Endothelial cell of umbilical vein (primary cell): ENCODE measurements at regions not wholly inside any gene's neighbourhood (a gene's known extent, or its start where the extent isn't known, plus 50 kb on each side); places are given as distances from the start of the nearest gene placed in this dataset.

Source experiments
- EZH2 ChIP-seq: IDR thresholded peaks from 2 replicates; pipeline ENCODE4 v1.6.1; 2012; ENCODE audit warnings: borderline replicate concordance, low read depth, mild to moderate bottlenecking, moderate library complexity, low read length, inconsistent platforms; ENCODE audit not compliant: severe bottlenecking
- MYC ChIP-seq: IDR thresholded peaks from one replicate; pipeline ENCODE4 v1.6.1; 2011; ENCODE audit warnings: mild to moderate bottlenecking, low read depth, low read length
- POLR2AphosphoS5 ChIP-seq: IDR thresholded peaks from 2 replicates; pipeline ENCODE4 v1.6.1; 2012; ENCODE audit warnings: low read depth, mild to moderate bottlenecking, control low read depth, low read length, moderate library complexity; ENCODE audit not compliant: insufficient read depth
- TF ChIP-seq, protein P1 (sequence below), 2 donors: IDR thresholded peaks; 1 replicate in 1 of 2; 2 replicates in 1 of 2; pipeline ENCODE4 v1.5.1; 2011; ENCODE audit warnings: low read length in 2 of 2, mild to moderate bottlenecking in 2 of 2, moderate library complexity in 2 of 2, control low read depth in 1 of 2, inconsistent platforms in 1 of 2, low read depth in 1 of 2; ENCODE audit not compliant: insufficient read depth in 1 of 2; ENCODE audit errors: extremely low read depth in 1 of 2

DNA sequence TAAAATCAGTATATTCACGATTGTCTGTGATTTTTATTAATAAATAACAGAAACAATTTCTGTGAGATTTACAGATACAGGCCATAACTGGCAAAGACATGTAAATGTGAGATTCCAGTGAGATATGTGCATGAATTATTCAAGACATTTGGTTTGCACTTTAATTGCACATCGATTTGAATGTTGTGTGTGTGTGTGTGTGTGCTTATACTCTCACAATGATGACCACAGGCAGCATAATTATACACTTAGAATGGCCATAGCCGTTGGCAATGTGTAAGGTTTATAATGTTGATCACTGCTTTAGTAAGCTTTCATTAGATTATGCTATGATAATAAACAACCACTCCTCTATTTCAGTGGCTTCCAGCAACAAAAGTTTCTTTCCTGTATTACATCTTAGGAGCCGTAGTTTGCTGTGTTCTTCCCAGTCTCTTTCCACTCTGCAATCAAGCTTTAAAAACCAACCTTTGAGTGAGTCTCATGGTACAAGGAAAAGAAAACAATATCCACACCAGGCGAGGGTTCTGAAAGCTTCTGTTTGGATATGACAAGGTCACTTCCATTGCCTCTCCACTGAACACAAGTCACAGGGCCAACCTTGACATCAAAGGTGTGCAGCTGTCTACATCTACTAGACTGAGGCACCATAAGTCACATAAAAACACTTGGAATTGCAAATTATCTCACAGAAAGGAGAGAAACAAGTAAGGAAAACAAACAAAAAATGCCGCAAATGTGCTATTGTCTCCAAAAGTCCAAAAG lies 897.7 kb downstream of the RAB28 start:
- TF ChIP-seq, protein P1, sequence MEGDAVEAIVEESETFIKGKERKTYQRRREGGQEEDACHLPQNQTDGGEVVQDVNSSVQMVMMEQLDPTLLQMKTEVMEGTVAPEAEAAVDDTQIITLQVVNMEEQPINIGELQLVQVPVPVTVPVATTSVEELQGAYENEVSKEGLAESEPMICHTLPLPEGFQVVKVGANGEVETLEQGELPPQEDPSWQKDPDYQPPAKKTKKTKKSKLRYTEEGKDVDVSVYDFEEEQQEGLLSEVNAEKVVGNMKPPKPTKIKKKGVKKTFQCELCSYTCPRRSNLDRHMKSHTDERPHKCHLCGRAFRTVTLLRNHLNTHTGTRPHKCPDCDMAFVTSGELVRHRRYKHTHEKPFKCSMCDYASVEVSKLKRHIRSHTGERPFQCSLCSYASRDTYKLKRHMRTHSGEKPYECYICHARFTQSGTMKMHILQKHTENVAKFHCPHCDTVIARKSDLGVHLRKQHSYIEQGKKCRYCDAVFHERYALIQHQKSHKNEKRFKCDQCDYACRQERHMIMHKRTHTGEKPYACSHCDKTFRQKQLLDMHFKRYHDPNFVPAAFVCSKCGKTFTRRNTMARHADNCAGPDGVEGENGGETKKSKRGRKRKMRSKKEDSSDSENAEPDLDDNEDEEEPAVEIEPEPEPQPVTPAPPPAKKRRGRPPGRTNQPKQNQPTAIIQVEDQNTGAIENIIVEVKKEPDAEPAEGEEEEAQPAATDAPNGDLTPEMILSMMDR (IDR thresholded peaks at IDR 0.05; ENCODE audit: extremely low read depth in 1 of 2, insufficient read depth in 1 of 2, low read depth in 1 of 2, low read length in 2 of 2), result no peak
- TF ChIP-seq MYC (no peak), EZH2 (no peak), POLR2AphosphoS5 (no peak)
